GM19239 (cell line): ENCODE measurements at regions not wholly inside any gene's neighbourhood (a gene's known extent, or its start where the extent isn't known, plus 50 kb on each side); places are given as distances from the start of the nearest gene placed in this dataset.

Experiments used
- DNase-seq: peaks from one replicate; pipeline ENCODE4 v3.0.0; 2011; ENCODE audit warnings: low spot score; ENCODE audit not compliant: insufficient read length
- FAIRE-seq: peaks from 2 replicates; lab custom pipeline; 2011; peaks lifted over from hg19 to GRCh38; lab: Jason Lieb, UNC

- no peak for FAIRE-seq
- DNase-seq: no peak
Observed at GRCh38 chr4:108313546-108314339, 145.0 kb upstream of the LEF1 start.

GRCh38 chr4:108311313-108311712 lies 142.6 kb upstream of the LEF1 start:
- DNase-seq (no peak), FAIRE-seq (no peak)

GRCh38 chr4:108303488-108304177 lies 134.9 kb upstream of the LEF1 start:
- DNase-seq: no peak
- FAIRE-seq: no peak

GRCh38 chr4:108301545-108302251 lies 133.0 kb upstream of the LEF1 start:
- DNase-seq (no peak), FAIRE-seq (no peak)

GRCh38 chr4:108297605-108298004 lies 128.9 kb upstream of the LEF1 start:
- FAIRE-seq: no peak
- no peak for DNase-seq

- no peak for DNase-seq
- no peak for FAIRE-seq
Observed at GRCh38 chr4:108292229-108292628, 123.5 kb upstream of the LEF1 start.

- DNase-seq (no peak), FAIRE-seq (no peak)
Observed at GRCh38 chr4:108291137-108291536, 122.4 kb upstream of the LEF1 start.

- DNase-seq (no peak), FAIRE-seq (no peak)
Observed at GRCh38 chr4:108287834-108288413, 119.2 kb upstream of the LEF1 start.

- FAIRE-seq (no peak), DNase-seq (no peak)
Observed at GRCh38 chr4:108280072-108280471, 111.3 kb upstream of the LEF1 start.

- no peak for DNase-seq
- FAIRE-seq: no peak
Observed at GRCh38 chr4:108276690-108277089, 108.0 kb upstream of the LEF1 start.

GRCh38 chr4:108272986-108273385 lies 104.3 kb upstream of the LEF1 start:
- DNase-seq (no peak), FAIRE-seq (no peak)

GRCh38 chr4:108272561-108272960 lies 103.8 kb upstream of the LEF1 start:
- FAIRE-seq (no peak), DNase-seq (no peak)

- DNase-seq (no peak), FAIRE-seq (no peak)
Observed at GRCh38 chr4:108272046-108272445, 103.3 kb upstream of the LEF1 start.

- DNase-seq: no peak
Observed at GRCh38 chr4:108270466-108271450, 102.0 kb upstream of the LEF1 start.

GRCh38 chr4:108264693-108265092 lies 96.0 kb upstream of the LEF1 start:
- DNase-seq (no peak), FAIRE-seq (no peak)

More at GRCh38 chr4:108270466-108271450, 102.0 kb upstream of the LEF1 start:
- no peak for FAIRE-seq

GRCh38 chr4:108263057-108263456 lies 94.3 kb upstream of the LEF1 start:
- no peak for DNase-seq
- no peak for FAIRE-seq

- no peak for DNase-seq
Observed at GRCh38 chr4:108261026-108261425, 92.3 kb upstream of the LEF1 start.

GRCh38 chr4:108256538-108256937 lies 87.8 kb upstream of the LEF1 start:
- no peak for DNase-seq
- FAIRE-seq: no peak

More at GRCh38 chr4:108261026-108261425, 92.3 kb upstream of the LEF1 start:
- no peak for FAIRE-seq

- FAIRE-seq (no peak), DNase-seq (no peak)
Observed at GRCh38 chr4:108255203-108255747, 86.5 kb upstream of the LEF1 start.
